ENCODE measurements at regions not wholly inside any gene's neighbourhood (a gene's known extent, or its start where the extent isn't known, plus 50 kb on each side); places are given as distances from the start of the nearest gene placed in this dataset.

DNA sequence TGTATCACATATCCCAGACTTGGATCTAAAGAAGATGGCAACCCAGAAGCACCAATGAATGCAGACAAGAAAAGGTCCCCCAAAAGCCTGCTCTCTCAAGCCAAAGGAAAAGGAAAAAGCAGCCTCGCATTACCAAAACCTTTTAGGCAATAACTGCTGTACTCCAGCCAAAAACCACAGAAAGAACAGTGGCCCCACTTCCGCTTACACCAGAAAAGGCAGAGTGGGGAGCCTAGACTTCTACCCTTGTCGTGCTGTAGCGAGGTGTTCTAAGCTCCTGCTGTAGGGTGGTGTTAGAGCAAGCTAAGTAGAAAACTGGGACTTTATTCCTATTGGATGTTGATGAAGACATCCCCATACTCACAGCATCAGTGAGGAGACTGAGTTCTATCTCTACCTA, 244.0 kb upstream of the RXFP2 start:
- Histone ChIP-seq H4K20me1 (ENCODE audit: control insufficient read depth, insufficient read depth) (no peaks in the 10 kb centered on the region), H3K36me3 (ENCODE audit: control insufficient read depth in 2 of 2, insufficient read depth in 2 of 2, low read length in 1 of 2) (no peaks in the 10 kb centered on the region), H3K79me2 (ENCODE audit: control insufficient read depth, insufficient read depth, low read length) (no peaks in the 10 kb centered on the region), H3K4me1 (ENCODE audit: control insufficient read depth, insufficient read depth, low read length) (no peaks in the 10 kb centered on the region), H3K27me3 (replicated peaks in 1 of 2; ENCODE audit: control insufficient read depth in 2 of 2, insufficient read depth in 2 of 2, low read length in 1 of 2) (no peaks in the 10 kb centered on the region), H2AFZ (ENCODE audit: control insufficient read depth, low read depth, low read length) (no peak overlapping the region), H3K9ac (ENCODE audit: control insufficient read depth, insufficient read depth, low read length) (no peak overlapping the region), H3K4me3 (no peak overlapping the region), H3K9me3 (replicated peaks; ENCODE audit: control insufficient read depth, insufficient read depth, low read length) (no peaks in the 10 kb centered on the region), H3K4me2 (ENCODE audit: control insufficient read depth, insufficient read depth) (no peak overlapping the region), H3K27ac (ENCODE audit: control insufficient read depth, insufficient read depth) (no peak overlapping the region)
- BruUV-seq (replicated peaks), result no TSS peak
- TF ChIP-seq EGR1 (IDR thresholded peaks at IDR 0.05; ENCODE audit: borderline replicate concordance in 1 of 2, low read depth in 2 of 2, low read length in 2 of 2) (no peak), WRNIP1 (IDR thresholded peaks at IDR 0.05; ENCODE audit: borderline replicate concordance, low read depth, low read length) (no peak), JUNB (IDR thresholded peaks at IDR 0.05) (no peak), SRF (IDR thresholded peaks at IDR 0.05; ENCODE audit: low read depth in 2 of 2, low read length in 2 of 2) (no peak), NFYA (IDR thresholded peaks at IDR 0.05; ENCODE audit: borderline replicate concordance, low read depth, low read length) (no peak), ZNF274 (IDR thresholded peaks at IDR 0.05; ENCODE audit: insufficient read depth, insufficient read length) (no peak)
- TF ChIP-seq, protein P1, sequence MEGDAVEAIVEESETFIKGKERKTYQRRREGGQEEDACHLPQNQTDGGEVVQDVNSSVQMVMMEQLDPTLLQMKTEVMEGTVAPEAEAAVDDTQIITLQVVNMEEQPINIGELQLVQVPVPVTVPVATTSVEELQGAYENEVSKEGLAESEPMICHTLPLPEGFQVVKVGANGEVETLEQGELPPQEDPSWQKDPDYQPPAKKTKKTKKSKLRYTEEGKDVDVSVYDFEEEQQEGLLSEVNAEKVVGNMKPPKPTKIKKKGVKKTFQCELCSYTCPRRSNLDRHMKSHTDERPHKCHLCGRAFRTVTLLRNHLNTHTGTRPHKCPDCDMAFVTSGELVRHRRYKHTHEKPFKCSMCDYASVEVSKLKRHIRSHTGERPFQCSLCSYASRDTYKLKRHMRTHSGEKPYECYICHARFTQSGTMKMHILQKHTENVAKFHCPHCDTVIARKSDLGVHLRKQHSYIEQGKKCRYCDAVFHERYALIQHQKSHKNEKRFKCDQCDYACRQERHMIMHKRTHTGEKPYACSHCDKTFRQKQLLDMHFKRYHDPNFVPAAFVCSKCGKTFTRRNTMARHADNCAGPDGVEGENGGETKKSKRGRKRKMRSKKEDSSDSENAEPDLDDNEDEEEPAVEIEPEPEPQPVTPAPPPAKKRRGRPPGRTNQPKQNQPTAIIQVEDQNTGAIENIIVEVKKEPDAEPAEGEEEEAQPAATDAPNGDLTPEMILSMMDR (IDR thresholded peaks at IDR 0.05 in 2 of 3, conservative IDR thresholded peaks at IDR 0.05 in 1 of 3; ENCODE audit: control insufficient read depth in 2 of 3, extremely low read depth in 1 of 3, insufficient read depth in 1 of 3, low read depth in 3 of 3, low read length in 3 of 3), result no peak
- TF ChIP-seq, protein P2, sequence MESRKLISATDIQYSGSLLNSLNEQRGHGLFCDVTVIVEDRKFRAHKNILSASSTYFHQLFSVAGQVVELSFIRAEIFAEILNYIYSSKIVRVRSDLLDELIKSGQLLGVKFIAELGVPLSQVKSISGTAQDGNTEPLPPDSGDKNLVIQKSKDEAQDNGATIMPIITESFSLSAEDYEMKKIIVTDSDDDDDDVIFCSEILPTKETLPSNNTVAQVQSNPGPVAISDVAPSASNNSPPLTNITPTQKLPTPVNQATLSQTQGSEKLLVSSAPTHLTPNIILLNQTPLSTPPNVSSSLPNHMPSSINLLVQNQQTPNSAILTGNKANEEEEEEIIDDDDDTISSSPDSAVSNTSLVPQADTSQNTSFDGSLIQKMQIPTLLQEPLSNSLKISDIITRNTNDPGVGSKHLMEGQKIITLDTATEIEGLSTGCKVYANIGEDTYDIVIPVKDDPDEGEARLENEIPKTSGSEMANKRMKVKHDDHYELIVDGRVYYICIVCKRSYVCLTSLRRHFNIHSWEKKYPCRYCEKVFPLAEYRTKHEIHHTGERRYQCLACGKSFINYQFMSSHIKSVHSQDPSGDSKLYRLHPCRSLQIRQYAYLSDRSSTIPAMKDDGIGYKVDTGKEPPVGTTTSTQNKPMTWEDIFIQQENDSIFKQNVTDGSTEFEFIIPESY (IDR thresholded peaks at IDR 0.05), result no peak
- TF ChIP-seq, protein P3, sequence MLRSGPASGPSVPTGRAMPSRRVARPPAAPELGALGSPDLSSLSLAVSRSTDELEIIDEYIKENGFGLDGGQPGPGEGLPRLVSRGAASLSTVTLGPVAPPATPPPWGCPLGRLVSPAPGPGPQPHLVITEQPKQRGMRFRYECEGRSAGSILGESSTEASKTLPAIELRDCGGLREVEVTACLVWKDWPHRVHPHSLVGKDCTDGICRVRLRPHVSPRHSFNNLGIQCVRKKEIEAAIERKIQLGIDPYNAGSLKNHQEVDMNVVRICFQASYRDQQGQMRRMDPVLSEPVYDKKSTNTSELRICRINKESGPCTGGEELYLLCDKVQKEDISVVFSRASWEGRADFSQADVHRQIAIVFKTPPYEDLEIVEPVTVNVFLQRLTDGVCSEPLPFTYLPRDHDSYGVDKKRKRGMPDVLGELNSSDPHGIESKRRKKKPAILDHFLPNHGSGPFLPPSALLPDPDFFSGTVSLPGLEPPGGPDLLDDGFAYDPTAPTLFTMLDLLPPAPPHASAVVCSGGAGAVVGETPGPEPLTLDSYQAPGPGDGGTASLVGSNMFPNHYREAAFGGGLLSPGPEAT (IDR thresholded peaks at IDR 0.05; ENCODE audit: low read depth), result no peak
- no peak for ATAC-seq
- SMC1A ChIA-PET (ENCODE audit: uncharacterized antibody, unreplicated experiment), result no interaction called here
- POLR2A ChIA-PET, result no interaction called here
- DNase-seq (ENCODE audit: low read depth, low spot score), result no peak
- CTCF ChIA-PET, result no interaction called here
- intact Hi-C loops (cut with micrococcal nuclease; ENCODE audit: unreplicated experiment), result no loop called here
- RAD21 ChIA-PET (ENCODE audit: unreplicated experiment), result no interaction called here
- 61% methylated on average over 4 of the region's 4 CpGs for WGBS (ENCODE audit: insufficient coverage, insufficient replicate concordance, low lambda C conversion rate, missing lambda C conversion rate)
- in situ Hi-C loops (cut with MboI), result no loop called here
- no peak for FAIRE-seq

Data from GM12878 (cell line).